Urinary bladder (tissue), 3 donors: ENCODE measurements at regions not wholly inside any gene's neighbourhood (a gene's known extent, or its start where the extent isn't known, plus 50 kb on each side); places are given as distances from the start of the nearest gene placed in this dataset.
A peak's percentile ranks its signal among the peaks of the same experiment; 100 is the strongest.
"Not testable (repeated sequence)": the region's sequence is repeated elsewhere in the genome, so short reads cannot be mapped to it uniquely, and the experiment has no call there.

Source experiments
- DNase-seq: peaks from one replicate; pipeline ENCODE4 v3.0.0-alpha.2; 2015; ENCODE audit errors: extremely low spot score
- H3K27ac ChIP-seq: one replicate; pipeline ENCODE4 v1.5.1; 2013; ENCODE audit warnings: low read depth, mild to moderate bottlenecking, moderate library complexity
- H3K36me3 ChIP-seq: one replicate; pipeline ENCODE4 v1.6.1; 2013; ENCODE audit warnings: mild to moderate bottlenecking, moderate library complexity; ENCODE audit not compliant: insufficient read depth
- H3K4me1 ChIP-seq: one replicate; pipeline ENCODE4 v1.6.1; 2013; ENCODE audit warnings: mild to moderate bottlenecking, moderate library complexity; ENCODE audit not compliant: insufficient read depth
- H3K4me3 ChIP-seq: one replicate; pipeline ENCODE4 v1.5.1; 2013; ENCODE audit warnings: low read depth, low read length
- WGBS: extraction: QIAGEN DNeasy Blood & Tissue Kit; methylation state at CpG from one replicate; pipeline ENCODE4 v1.1.7; 2013; 5-methylcytosine and 5-hydroxymethylcytosine counted together
- donor health status: healthy with polysubstance abuse.
- donor health status: healthy.

- H3K4me1 ChIP-seq: no peaks in the 10 kb centered on the region
- no peak overlapping the region for H3K27ac ChIP-seq
- DNase-seq: no peak
- no peaks in the 10 kb centered on the region for H3K36me3 ChIP-seq
- H3K4me3 ChIP-seq: no peak overlapping the region
- WGBS: 98% methylated on average over 1 of the region's 1 CpG
These were observed 111.6 kb upstream of the UST start for GRCh38 chr6:148635070-148635743.

- 76% methylated on average over 8 of the region's 8 CpGs for WGBS
- not testable (repeated sequence) for DNase-seq, H3K4me1 ChIP-seq, H3K4me3 ChIP-seq, H3K27ac ChIP-seq, H3K36me3 ChIP-seq
These were observed 105.0 kb upstream of the UST start for GRCh38 chr6:148641836-148642235.

- not testable (repeated sequence) for H3K4me1 ChIP-seq, DNase-seq, H3K27ac ChIP-seq, H3K36me3 ChIP-seq, H3K4me3 ChIP-seq
- WGBS: 75% methylated on average over 3 of the region's 5 CpGs
These were observed 103.6 kb upstream of the UST start for GRCh38 chr6:148643208-148643607.

- not testable (repeated sequence) for H3K36me3 ChIP-seq, H3K4me3 ChIP-seq, H3K27ac ChIP-seq, DNase-seq, H3K4me1 ChIP-seq
- WGBS: 65% methylated on average over 7 of the region's 7 CpGs
These were observed 101.8 kb upstream of the UST start for GRCh38 chr6:148645049-148645448.

GRCh38 chr6:148648754-148649453 lies 97.9 kb upstream of the UST start:
- no peaks in the 10 kb centered on the region for H3K36me3 ChIP-seq
- WGBS: 50% methylated on average over 4 of the region's 4 CpGs
- H3K4me3 ChIP-seq: no peak overlapping the region
- no peaks in the 10 kb centered on the region for H3K4me1 ChIP-seq
- no peak for DNase-seq
- H3K27ac ChIP-seq: no peak overlapping the region

- no peaks in the 10 kb centered on the region for H3K4me1 ChIP-seq
- H3K4me3 ChIP-seq: no peak overlapping the region
- DNase-seq: no peak
- no peaks in the 10 kb centered on the region for H3K36me3 ChIP-seq
- no peak overlapping the region for H3K27ac ChIP-seq
These were observed 97.3 kb upstream of the UST start for GRCh38 chr6:148649454-148649963.

GRCh38 chr6:148650941-148651505 lies 95.8 kb upstream of the UST start:
- no peak for DNase-seq
- 43% methylated on average over 2 of the region's 2 CpGs for WGBS
- Histone ChIP-seq H3K27ac (no peak overlapping the region), H3K4me1 (no peaks in the 10 kb centered on the region), H3K36me3 (no peaks in the 10 kb centered on the region), H3K4me3 (no peak overlapping the region)

GRCh38 chr6:148652205-148652604 lies 94.6 kb upstream of the UST start:
- Histone ChIP-seq H3K36me3 (no peaks in the 10 kb centered on the region), H3K27ac (no peak overlapping the region), H3K4me3 (no peak overlapping the region), H3K4me1 (no peaks in the 10 kb centered on the region)
- no peak for DNase-seq

- WGBS: 77% methylated on average over 2 of the region's 2 CpGs
These were observed 93.6 kb upstream of the UST start for GRCh38 chr6:148653138-148653776.

GRCh38 chr6:148657048-148657447 lies 89.8 kb upstream of the UST start:
- DNase-seq: no peak
- 68% methylated on average over 4 of the region's 4 CpGs for WGBS
- no peaks in the 10 kb centered on the region for H3K36me3 ChIP-seq
- peak overlapping the region; percentile 50 for H3K27ac ChIP-seq
- H3K4me3 ChIP-seq: no peak overlapping the region
- H3K4me1 ChIP-seq: no peaks in the 10 kb centered on the region

More at GRCh38 chr6:148653138-148653776, 93.6 kb upstream of the UST start:
- DNase-seq: no peak
- Histone ChIP-seq H3K36me3 (no peaks in the 10 kb centered on the region), H3K4me1 (no peaks in the 10 kb centered on the region), H3K27ac (no peak overlapping the region), H3K4me3 (no peak overlapping the region)

GRCh38 chr6:148658681-148659430 lies 88.0 kb upstream of the UST start:
- no peaks in the 10 kb centered on the region for H3K36me3 ChIP-seq
- 79% methylated on average over 2 of the region's 2 CpGs for WGBS

GRCh38 chr6:148667395-148667794 lies 79.4 kb upstream of the UST start:
- Histone ChIP-seq H3K4me1 (no peaks in the 10 kb centered on the region), H3K36me3 (no peaks in the 10 kb centered on the region), H3K4me3 (no peak overlapping the region), H3K27ac (no peak overlapping the region)
- no peak for DNase-seq

More at GRCh38 chr6:148658681-148659430, 88.0 kb upstream of the UST start:
- no peak for DNase-seq
- H3K4me3 ChIP-seq: no peak overlapping the region
- no peak overlapping the region for H3K27ac ChIP-seq
- no peaks in the 10 kb centered on the region for H3K4me1 ChIP-seq

GRCh38 chr6:148671085-148671484 lies 75.7 kb upstream of the UST start:
- Histone ChIP-seq H3K4me1 (no peaks in the 10 kb centered on the region), H3K36me3 (no peaks in the 10 kb centered on the region), H3K4me3 (no peak overlapping the region), H3K27ac (no peak overlapping the region)
- WGBS: 76% methylated on average over 8 of the region's 8 CpGs
- no peak for DNase-seq
